ENCODE measurements at regions not wholly inside any gene's neighbourhood (a gene's known extent, or its start where the extent isn't known, plus 50 kb on each side); places are given as distances from the start of the nearest gene placed in this dataset.

- TF ChIP-seq POLR2AphosphoS5 (IDR thresholded peaks at IDR 0.05) (no peak), CTCF (IDR thresholded peaks at IDR 0.05) (no peak), POLR2A (IDR thresholded peaks at IDR 0.05) (no peak)
Measured at GRCh38 chr12:30442461-30442860, 253.2 kb downstream of the IPO8 start.
